Panc1 (cell line): ENCODE measurements at regions not wholly inside any gene's neighbourhood (a gene's known extent, or its start where the extent isn't known, plus 50 kb on each side); places are given as distances from the start of the nearest gene placed in this dataset.

Experiments used
- ATAC-seq: fragments of 200-7000 bp; cut with Tn5 transposase; 2 replicates; pipeline ENCODE4 v1.9.1; 2020; ENCODE audit warnings: mild to moderate bottlenecking, moderate library complexity
- BruUV-seq: library from RNA; stranded (reverse); fragments of 400-500 nt; replicated peaks from 2 replicates; lab custom pipeline; 2021; lab: Mats Ljungman, UMichigan
- CTCF ChIA-PET: fragments of 300-600 bp; sonication (Branson Sonifier 250); formaldehyde crosslinking; loops from one replicate; lab custom pipeline; 2022; ENCODE audit warnings: antibody characterized with exemption; lab: Charles Lee
- POLR2A ChIA-PET: fragments of 300-600 bp; sonication (Branson Sonifier 250); formaldehyde crosslinking; loops from one replicate; lab custom pipeline; 2022; ENCODE audit warnings: antibody characterized with exemption; lab: Charles Lee
- DNase-seq: peaks from one replicate; pipeline ENCODE4 v3.0.0-alpha.2; 2010; ENCODE audit warnings: low read depth, low spot score
- H3K27ac ChIP-seq: 2 replicates; pipeline ENCODE4 v1.5.1; 2011; ENCODE audit warnings: mild to moderate bottlenecking, low read length, inconsistent platforms
- H3K27me3 ChIP-seq: fragments of 200-500 bp; sonication (Bioruptor generic); 2 replicates; pipeline ENCODE4 v1.6.0; 2014; ENCODE audit warnings: low read length, inconsistent platforms; ENCODE audit not compliant: control insufficient read depth, insufficient read depth
- H3K36me3 ChIP-seq: fragments of 200-500 bp; sonication (Bioruptor generic); 2 replicates; pipeline ENCODE4 v1.5.1; 2014; ENCODE audit warnings: inconsistent platforms, mild to moderate bottlenecking, low read length, moderate library complexity; ENCODE audit not compliant: control insufficient read depth, insufficient read depth
- H3K4me1 ChIP-seq: 2 replicates; pipeline ENCODE4 v1.5.1; 2011; ENCODE audit warnings: inconsistent platforms, mild to moderate bottlenecking, low read length, moderate library complexity; ENCODE audit not compliant: control insufficient read depth, insufficient read depth
- H3K4me3 ChIP-seq, 2 experiments: 2 replicates each; pipeline ENCODE4 v1.5.1; 2011 to 2012; ENCODE audit warnings: low read depth in 2 of 2, low read length in 2 of 2, mild to moderate bottlenecking in 2 of 2, inconsistent platforms in 1 of 2, moderate library complexity in 1 of 2
- H3K9me3 ChIP-seq: fragments of 200-500 bp; sonication (Bioruptor generic); 2 replicates; pipeline ENCODE4 v1.5.1; 2014; ENCODE audit warnings: low read depth, mild to moderate bottlenecking, inconsistent platforms, low read length, moderate library complexity; ENCODE audit not compliant: control insufficient read depth, insufficient read depth
- CTCF ChIP-seq: fragments of 450-650 bp; IDR thresholded peaks from 2 replicates; pipeline ENCODE4 v1.5.1; 2017; ENCODE audit warnings: mild to moderate bottlenecking
- POLR2AphosphoS5 ChIP-seq: IDR thresholded peaks from 2 replicates; pipeline ENCODE4 v1.6.1; 2012; ENCODE audit warnings: mild to moderate bottlenecking, low read depth, low read length, moderate library complexity
- REST ChIP-seq, 2 experiments: IDR thresholded peaks; 2 replicates each; pipeline ENCODE4 v1.6.1; 2011 to 2012; ENCODE audit warnings: low read depth in 2 of 2, control low read depth in 1 of 2, low read length in 1 of 2, mild to moderate bottlenecking in 1 of 2, moderate library complexity in 1 of 2; ENCODE audit not compliant: insufficient read depth in 1 of 2
- SIN3A ChIP-seq: IDR thresholded peaks from 2 replicates; pipeline ENCODE4 v1.6.1; 2012; ENCODE audit warnings: low read depth, mild to moderate bottlenecking, low read length, moderate library complexity, borderline replicate concordance; ENCODE audit not compliant: insufficient read depth
- TCF7L2 ChIP-seq: IDR thresholded peaks from 2 replicates; pipeline ENCODE4 v1.6.1; 2011; ENCODE audit warnings: mild to moderate bottlenecking, low read depth, low read length, inconsistent platforms
- in situ Hi-C: cut with HindIII; loops from 2 replicates; pipeline ENCODE4 v1.10.0; 2016; ENCODE audit warnings: low sequenced_read_pairs, low pct_unique_long_range_greater_than_20kb
- intact Hi-C: fragments of 100-400 bp; cut with micrococcal nuclease; formaldehyde crosslinking; loops from one replicate; pipeline ENCODE4 v1.10.0; 2022; ENCODE audit not compliant: unreplicated experiment

GRCh38 chr10:120715171-120715570 lies 136.0 kb upstream of the WDR11 start:
- DNase-seq (no peak), ATAC-seq (no peak)
- in situ Hi-C loops, result no loop called here
- POLR2A ChIA-PET, result no interaction called here
- BruUV-seq, result no TSS peak
- Histone ChIP-seq H3K27me3 (no peaks in the 10 kb centered on the region; the same call in 1 of the 2 replicates), H3K9me3 (no peaks in the 10 kb centered on the region), H3K36me3 (no peaks in the 10 kb centered on the region), H3K4me1 (no peaks in the 10 kb centered on the region), H3K4me3 (no peak overlapping the region), H3K27ac (no peak overlapping the region)
- TF ChIP-seq REST (IDR thresholded peaks at IDR 0.05; ENCODE audit: insufficient read depth in 1 of 2, low read depth in 2 of 2, low read length in 1 of 2) (no peak), SIN3A (no peak), TCF7L2 (no peak), CTCF (no peak), POLR2AphosphoS5 (no peak)
- intact Hi-C loops, result no loop called here
- CTCF ChIA-PET, result no interaction called here

- in situ Hi-C loops (no loop called here), intact Hi-C loops (no loop called here)
- Histone ChIP-seq H3K36me3 (no peaks in the 10 kb centered on the region), H3K27ac (no peak overlapping the region), H3K4me3 (no peak overlapping the region), H3K27me3 (no peaks in the 10 kb centered on the region; the same call in 1 of the 2 replicates), H3K9me3 (no peaks in the 10 kb centered on the region), H3K4me1 (no peaks in the 10 kb centered on the region)
- BruUV-seq, result no TSS peak
- no peak for ATAC-seq
- TF ChIP-seq POLR2AphosphoS5, result no peak
- TF ChIP-seq SIN3A, result no peak
- TF ChIP-seq CTCF, result no peak
- TF ChIP-seq TCF7L2, result no peak
- no peak for TF ChIP-seq REST (IDR thresholded peaks at IDR 0.05; ENCODE audit: insufficient read depth in 1 of 2, low read depth in 2 of 2, low read length in 1 of 2)
- ChIA-PET POLR2A (no interaction called here), CTCF (no interaction called here)
- no peak for DNase-seq
Measured at GRCh38 chr10:120719333-120719732, 131.8 kb upstream of the WDR11 start.
